Suprapubic skin (tissue), 3 donors: ENCODE measurements at regions not wholly inside any gene's neighbourhood (a gene's known extent, or its start where the extent isn't known, plus 50 kb on each side); places are given as distances from the start of the nearest gene placed in this dataset.

Experiments used
- CTCF ChIP-seq, 2 donors: fragments of 200-600 bp in 1 of 2; fragments of 450-650 bp in 1 of 2; sonication (generic) in 1 of 2; IDR thresholded peaks; one replicate each; pipeline ENCODE4 v1.5.1; 2016 to 2019; ENCODE audit warnings: antibody characterized with exemption in 2 of 2, mild to moderate bottlenecking in 1 of 2, moderate library complexity in 1 of 2
- POLR2A ChIP-seq, 2 donors: fragments of 450-650 bp; IDR thresholded peaks; one replicate each; pipeline ENCODE4 v1.6.1; 2017; ENCODE audit warnings: antibody characterized with exemption in 2 of 2, mild to moderate bottlenecking in 2 of 2, moderate library complexity in 2 of 2

GRCh38 chr2:122168799-122169198 lies 413.3 kb downstream of the TSN start:
- TF ChIP-seq CTCF (IDR thresholded peaks at IDR 0.05): no peak
- no peak for TF ChIP-seq POLR2A (IDR thresholded peaks at IDR 0.05)
